HCT116 (cell line): ENCODE measurements at regions not wholly inside any gene's neighbourhood (a gene's known extent, or its start where the extent isn't known, plus 50 kb on each side); places are given as distances from the start of the nearest gene placed in this dataset.

ENCODE experiments used
- ATAC-seq: fragments of 200-7000 bp; cut with Tn5 transposase; 2 replicates; pipeline ENCODE4 v1.9.1; 2020; ENCODE audit warnings: mild to moderate bottlenecking, moderate library complexity
- BruUV-seq: library from RNA; stranded (reverse); fragments of 400-500 nt; replicated peaks from 2 replicates; lab custom pipeline; 2021; lab: Mats Ljungman, UMichigan
- CTCF ChIA-PET: fragments of 300-600 bp; sonication (Branson Sonifier 250); formaldehyde crosslinking; loops from one replicate; lab custom pipeline; 2021; ENCODE audit warnings: antibody characterized with exemption; lab: Charles Lee
- POLR2A ChIA-PET: fragments of 300-600, 350-600 bp; sonication (Branson Sonifier 250); formaldehyde crosslinking; loops from one replicate; lab custom pipeline; 2021; ENCODE audit warnings: antibody characterized with exemption; lab: Charles Lee
- RAD21 ChIA-PET, 2 experiments: fragments of 300-600 bp; sonication (Branson Sonifier 250); formaldehyde crosslinking; loops; one replicate each; lab custom pipeline; 2023; ENCODE audit warnings: low total read pairs in 2 of 2; ENCODE audit not compliant: uncharacterized antibody in 2 of 2, unreplicated experiment in 2 of 2, low non-redundant PET in 1 of 2; lab: Charles Lee
- DNase-seq: peaks from one replicate; pipeline ENCODE4 v3.0.0-alpha.2; 2010; ENCODE audit warnings: low read depth, low spot score
- H2AFZ ChIP-seq: fragments of 200-600 bp; shearing (Covaris generic), sonication (generic); 2 replicates; pipeline ENCODE4 v1.6.1; 2017; ENCODE audit warnings: low read depth, mixed run types, mixed read lengths, antibody characterized with exemption, low read length; ENCODE audit not compliant: poor library complexity, severe bottlenecking
- H3K27ac ChIP-seq: 2 replicates; pipeline ENCODE4 v1.5.1; 2012; ENCODE audit warnings: low read depth, low read length
- H3K27me3 ChIP-seq: fragments of 200-600 bp; sonication (generic); 2 replicates; pipeline ENCODE4 v1.6.1; 2016; ENCODE audit warnings: mixed run types, low read length, mixed read lengths; ENCODE audit not compliant: insufficient read depth
- H3K36me3 ChIP-seq, 2 experiments: fragments of 200-500 bp in 1 of 2; fragments of 200-600 bp in 1 of 2; sonication (Bioruptor generic) in 1 of 2; sonication (generic) in 1 of 2; 2 replicates each; pipeline versions ENCODE4 v1.5.1 to v1.6.1; 2014 to 2016; ENCODE audit warnings: low read length in 2 of 2, inconsistent platforms in 1 of 2, mixed read lengths in 1 of 2, mixed run types in 1 of 2; ENCODE audit not compliant: insufficient read depth in 2 of 2, control insufficient read depth in 1 of 2
- H3K4me1 ChIP-seq, 2 experiments: fragments of 200-600 bp in 1 of 2; sonication (generic) in 1 of 2; 2 replicates each; pipeline versions ENCODE4 v1.5.1 to v1.6.1; 2012 to 2017; ENCODE audit warnings: low read length in 2 of 2, inconsistent platforms in 1 of 2, mild to moderate bottlenecking in 1 of 2, mixed read lengths in 1 of 2, mixed run types in 1 of 2, moderate library complexity in 1 of 2; ENCODE audit not compliant: insufficient read depth in 2 of 2, control insufficient read depth in 1 of 2
- H3K4me2 ChIP-seq: fragments of 200-600 bp; sonication (generic); 2 replicates; pipeline ENCODE4 v1.6.1; 2017; ENCODE audit warnings: mixed run types, low read length, mixed read lengths
- H3K4me3 ChIP-seq, 2 experiments: fragments of 200-600 bp in 1 of 2; sonication (generic) in 1 of 2; replicated peaks in 1 of 2; 2 replicates each; pipeline ENCODE4 v1.5.1; 2011 to 2016; ENCODE audit warnings: low read length in 2 of 2, control low read depth in 1 of 2, low read depth in 1 of 2, mild to moderate bottlenecking in 1 of 2, mixed read lengths in 1 of 2, mixed run types in 1 of 2
- H3K79me2 ChIP-seq: fragments of 200-600 bp; sonication (generic); 2 replicates; pipeline ENCODE4 v1.6.1; 2017; ENCODE audit warnings: mild to moderate bottlenecking, mixed run types, low read length, moderate library complexity, mixed read lengths; ENCODE audit not compliant: insufficient read depth
- H3K9ac ChIP-seq: fragments of 200-600 bp; sonication (generic); 2 replicates; pipeline ENCODE4 v1.6.1; 2016; ENCODE audit warnings: low read length, mixed read lengths
- H3K9me2 ChIP-seq: fragments of 200-600 bp; sonication (generic), shearing (Covaris generic); 2 replicates; pipeline ENCODE4 v1.6.1; 2017; ENCODE audit warnings: mixed run types, mild to moderate bottlenecking, moderate library complexity; ENCODE audit not compliant: insufficient read depth
- H3K9me3 ChIP-seq, 2 experiments: fragments of 200-500 bp in 1 of 2; fragments of 200-600 bp in 1 of 2; sonication (Bioruptor generic) in 1 of 2; sonication (generic) in 1 of 2; 2 replicates each; pipeline ENCODE4 v1.6.1; 2014 to 2017; ENCODE audit warnings: low read length in 2 of 2, mixed read lengths in 2 of 2, inconsistent platforms in 1 of 2, low read depth in 1 of 2, mild to moderate bottlenecking in 1 of 2, mixed run types in 1 of 2, moderate library complexity in 1 of 2; ENCODE audit not compliant: control insufficient read depth in 1 of 2, insufficient read depth in 1 of 2
- H4K20me1 ChIP-seq: fragments of 200-600 bp; sonication (generic), shearing (Covaris generic); 2 replicates; pipeline ENCODE4 v1.6.1; 2017; ENCODE audit warnings: mixed run types, mild to moderate bottlenecking, moderate library complexity; ENCODE audit not compliant: insufficient read depth
- ATF3 ChIP-seq: IDR thresholded peaks from 2 replicates; pipeline ENCODE4 v1.6.1; 2012
- CEBPB ChIP-seq: IDR thresholded peaks from 2 replicates; pipeline ENCODE4 v1.6.1; 2012; ENCODE audit warnings: low read depth
- MAX ChIP-seq: IDR thresholded peaks from 2 replicates; pipeline ENCODE4 v1.6.1; 2012
- POLR2AphosphoS5 ChIP-seq: IDR thresholded peaks from 2 replicates; pipeline ENCODE4 v1.6.1; 2011; ENCODE audit warnings: mild to moderate bottlenecking, low read depth, low read length, moderate library complexity
- SIN3A ChIP-seq: IDR thresholded peaks from 2 replicates; pipeline ENCODE4 v1.6.1; 2012; ENCODE audit warnings: low read depth
- SP1 ChIP-seq: IDR thresholded peaks from 2 replicates; pipeline ENCODE4 v1.6.1; 2012; ENCODE audit warnings: low read depth
- YY1 ChIP-seq: IDR thresholded peaks from 2 replicates; pipeline ENCODE4 v1.6.1; 2011; ENCODE audit warnings: low read length, low read depth, moderate library complexity, mild to moderate bottlenecking; ENCODE audit not compliant: insufficient replicate concordance; ENCODE audit errors: extremely low read depth
- intact Hi-C: fragments of 100-400 bp; cut with micrococcal nuclease; formaldehyde crosslinking; loops from 2 replicates; pipeline ENCODE4 v1.10.0; 2022

- no peak for TF ChIP-seq MAX
These were observed 260.2 kb downstream of the DTWD2 start (continued) for GRCh38 chr5:118728191-118728590.

- Histone ChIP-seq H3K4me3 (no peak overlapping the region), H3K9ac (no peak overlapping the region), H3K27ac (no peak overlapping the region), H3K4me1 (no peaks in the 10 kb centered on the region), H3K9me3 (no peaks in the 10 kb centered on the region), H3K79me2 (no peaks in the 10 kb centered on the region), H3K36me3 (no peaks in the 10 kb centered on the region), H4K20me1 (no peaks in the 10 kb centered on the region), H2AFZ (no peak overlapping the region), H3K9me2 (no peaks in the 10 kb centered on the region), H3K27me3 (no peaks in the 10 kb centered on the region), H3K4me2 (no peak overlapping the region)
- DNase-seq (no peak), ATAC-seq (no peak)
- TF ChIP-seq SIN3A (no peak), ATF3 (no peak), SP1 (no peak)
- intact Hi-C loops = no loop called here
- CTCF ChIA-PET = no interaction called here
- POLR2A ChIA-PET = no interaction called here
- RAD21 ChIA-PET = no interaction called here
- no TSS peak for BruUV-seq
These were observed 261.5 kb downstream of the DTWD2 start for GRCh38 chr5:118726891-118727290.

- H3K27me3 ChIP-seq = no peaks in the 10 kb centered on the region
- no peak overlapping the region for H3K27ac ChIP-seq
- no peaks in the 10 kb centered on the region for H3K79me2 ChIP-seq
- DNase-seq = no peak
- TF ChIP-seq POLR2AphosphoS5 (no peak), CEBPB (no peak), MAX (no peak), YY1 (no peak)
- POLR2A ChIA-PET = no interaction called here
- no peaks in the 10 kb centered on the region for H3K4me1 ChIP-seq
- no peak overlapping the region for H3K4me3 ChIP-seq
- BruUV-seq = no TSS peak
- H3K9me2 ChIP-seq = no peaks in the 10 kb centered on the region
- no peaks in the 10 kb centered on the region for H4K20me1 ChIP-seq
- no peak for ATAC-seq
- no peak overlapping the region for H2AFZ ChIP-seq
- intact Hi-C loops = no loop called here
- no peak overlapping the region for H3K4me2 ChIP-seq
- no peaks in the 10 kb centered on the region for H3K9me3 ChIP-seq
- RAD21 ChIA-PET = no interaction called here
- CTCF ChIA-PET = no interaction called here
- H3K36me3 ChIP-seq = no peaks in the 10 kb centered on the region
- no peak overlapping the region for H3K9ac ChIP-seq
These were observed 265.4 kb downstream of the DTWD2 start for GRCh38 chr5:118723021-118723338.
